Activated CD8-positive, alpha-beta T cell treated with anti-CD3 and anti-CD28 coated beads for 36 hours (primary cell): ENCODE measurements at regions not wholly inside any gene's neighbourhood (a gene's known extent, or its start where the extent isn't known, plus 50 kb on each side); places are given as distances from the start of the nearest gene placed in this dataset.

Source experiments
- ATAC-seq: fragments of 200-7000 bp; cut with Tn5 transposase; one replicate; pipeline ENCODE4 v1.10.0; 2021; ENCODE audit warnings: mild to moderate bottlenecking, moderate library complexity
- CTCF ChIA-PET: fragments of 350-600 bp; sonication (Branson Sonifier 250); formaldehyde crosslinking; loops from one replicate; lab custom pipeline; 2021; ENCODE audit warnings: antibody characterized with exemption; lab: Charles Lee
- POLR2A ChIA-PET: fragments of 350-600 bp; sonication (Branson Sonifier 250); formaldehyde crosslinking; loops from one replicate; lab custom pipeline; 2021; ENCODE audit warnings: antibody characterized with exemption; lab: Charles Lee
- DNase-seq: peaks from one replicate; pipeline ENCODE4 v3.0.0-alpha.2; 2020
- H3K27ac Mint-ChIP-seq: one replicate; pipeline ENCODE4 v1.8.0; 2021; ENCODE audit warnings: mild to moderate bottlenecking, mixed read lengths
- H3K27me3 Mint-ChIP-seq: one replicate; pipeline ENCODE4 v1.8.0; 2021; ENCODE audit warnings: mixed read lengths
- H3K36me3 Mint-ChIP-seq: one replicate; pipeline ENCODE4 v1.8.0; 2021; ENCODE audit warnings: low read depth, mixed read lengths
- H3K4me1 Mint-ChIP-seq: one replicate; pipeline ENCODE4 v1.8.0; 2021; ENCODE audit warnings: low read depth, mixed read lengths
- H3K4me3 Mint-ChIP-seq: one replicate; pipeline ENCODE4 v1.8.0; 2021; ENCODE audit warnings: mild to moderate bottlenecking, moderate library complexity, mixed read lengths
- H3K9me3 Mint-ChIP-seq: one replicate; pipeline ENCODE4 v1.8.0; 2021; ENCODE audit warnings: mixed read lengths
- CTCF ChIP-seq: fragments of 200-600 bp; IDR thresholded peaks from one replicate; pipeline ENCODE4 v1.8.0; 2022; ENCODE audit warnings: antibody characterized with exemption, mild to moderate bottlenecking
- intact Hi-C: fragments of 100-400 bp; cut with micrococcal nuclease; formaldehyde crosslinking; loops from one replicate; pipeline ENCODE4 v1.10.0; 2022

GRCh38 chr16:65178151-65178550 lies 56.3 kb upstream of the CDH11 start:
- Mint-ChIP-seq H3K4me3 (no peak overlapping the region), H3K27ac (no peak overlapping the region), H3K4me1 (no peaks in the 10 kb centered on the region), H3K27me3 (no peaks in the 10 kb centered on the region), H3K36me3 (no peaks in the 10 kb centered on the region), H3K9me3 (peaks cover 2% of the 10 kb centered on the region)
- CTCF ChIA-PET = no interaction called here
- ATAC-seq (no peak), DNase-seq (no peak)
- POLR2A ChIA-PET = no interaction called here
- no peak for TF ChIP-seq CTCF
- intact Hi-C loops = no loop called here

- ATAC-seq = no peak
- Mint-ChIP-seq H3K27ac (no peak overlapping the region), H3K27me3 (no peaks in the 10 kb centered on the region), H3K4me3 (no peak overlapping the region), H3K36me3 (no peaks in the 10 kb centered on the region), H3K9me3 (no peaks in the 10 kb centered on the region), H3K4me1 (no peaks in the 10 kb centered on the region)
- no peak for TF ChIP-seq CTCF
- no peak for DNase-seq
- intact Hi-C loops = no loop called here
- ChIA-PET CTCF (no interaction called here), POLR2A (no interaction called here)
These were observed 54.7 kb upstream of the CDH11 start for GRCh38 chr16:65176603-65177002.

- DNase-seq (no peak), ATAC-seq (no peak)
- H3K36me3 Mint-ChIP-seq = no peaks in the 10 kb centered on the region
- no peak for TF ChIP-seq CTCF
- no peak overlapping the region for H3K4me3 Mint-ChIP-seq
- CTCF ChIA-PET = no interaction called here
- H3K27me3 Mint-ChIP-seq = no peaks in the 10 kb centered on the region
- H3K9me3 Mint-ChIP-seq = no peaks in the 10 kb centered on the region
- H3K27ac Mint-ChIP-seq = no peak overlapping the region
- intact Hi-C loops = no loop called here
- H3K4me1 Mint-ChIP-seq = no peaks in the 10 kb centered on the region
- POLR2A ChIA-PET = no interaction called here
These were observed 50.5 kb upstream of the CDH11 start for GRCh38 chr16:65172356-65172755.
